ENCODE measurements at regions not wholly inside any gene's neighbourhood (a gene's known extent, or its start where the extent isn't known, plus 50 kb on each side); places are given as distances from the start of the nearest gene placed in this dataset.
"Not testable (repeated sequence)": the region's sequence is repeated elsewhere in the genome, so short reads cannot be mapped to it uniquely, and the experiment has no call there.

- DNase-seq; H3K27me3 ChIP-seq (ENCODE audit: insufficient read depth in 3 of 3, low read length in 2 of 3); ATAC-seq; H3K27ac ChIP-seq; H3K36me3 ChIP-seq (ENCODE audit: insufficient read depth in 1 of 2, low read depth in 1 of 2); intact Hi-C loops (cut with DNase I); H3K4me3 ChIP-seq; H3K4me1 ChIP-seq; H3K9me3 ChIP-seq: not testable (repeated sequence)
- 69 to 86% (median 76%) methylated on average over 5 of the region's 5 CpGs for WGBS, 3 donors
These were observed 117.9 kb upstream of the ZNF519 start for GRCh38 chr18:14250084-14250677.

GRCh38 chr18:14239224-14239623, 107.0 kb upstream of the ZNF519 start:
- ATAC-seq; H3K9me3 ChIP-seq; H3K4me3 ChIP-seq; H3K4me1 ChIP-seq; H3K36me3 ChIP-seq (ENCODE audit: insufficient read depth in 1 of 2, low read depth in 1 of 2); DNase-seq; H3K27me3 ChIP-seq (ENCODE audit: insufficient read depth in 3 of 3, low read length in 2 of 3); intact Hi-C loops (cut with DNase I); H3K27ac ChIP-seq: not testable (repeated sequence)
- 39 to 76% (median 63%) methylated on average over 1 of the region's 1 CpG for WGBS, 3 donors

- intact Hi-C loops (cut with DNase I); DNase-seq; H3K4me1 ChIP-seq; H3K27me3 ChIP-seq (ENCODE audit: insufficient read depth in 3 of 3, low read length in 2 of 3); H3K36me3 ChIP-seq (ENCODE audit: insufficient read depth in 1 of 2, low read depth in 1 of 2); H3K9me3 ChIP-seq; H3K27ac ChIP-seq; ATAC-seq; H3K4me3 ChIP-seq: not testable (repeated sequence)
- WGBS, 3 donors = 71 to 75% (median 73%) methylated on average over 2 to 3 of the region's 3 CpGs
These were observed 104.3 kb upstream of the ZNF519 start for GRCh38 chr18:14236356-14237048.

GRCh38 chr18:14225286-14225679, 93.0 kb upstream of the ZNF519 start:
- H3K27ac ChIP-seq; ATAC-seq; DNase-seq; H3K27me3 ChIP-seq (ENCODE audit: insufficient read depth in 3 of 3, low read length in 2 of 3); intact Hi-C loops (cut with DNase I); H3K4me1 ChIP-seq; H3K9me3 ChIP-seq; H3K4me3 ChIP-seq; H3K36me3 ChIP-seq (ENCODE audit: insufficient read depth in 1 of 2, low read depth in 1 of 2): not testable (repeated sequence)
- WGBS, 3 donors = 72 to 83% (median 81%) methylated on average over 4 of the region's 4 CpGs

- intact Hi-C loops (cut with DNase I); ATAC-seq; DNase-seq; H3K4me3 ChIP-seq; H3K9me3 ChIP-seq; H3K27ac ChIP-seq; H3K36me3 ChIP-seq (ENCODE audit: insufficient read depth in 1 of 2, low read depth in 1 of 2); H3K27me3 ChIP-seq (ENCODE audit: insufficient read depth in 3 of 3, low read length in 2 of 3); H3K4me1 ChIP-seq: not testable (repeated sequence)
- 91 to 92% (median 91%) methylated on average over 21 to 27 of the region's 27 CpGs for WGBS, 3 donors
These were observed 92.5 kb upstream of the ZNF519 start for GRCh38 chr18:14224551-14225285.

GRCh38 chr18:14223919-14224318, 91.7 kb upstream of the ZNF519 start:
- H3K36me3 ChIP-seq (ENCODE audit: insufficient read depth in 1 of 2, low read depth in 1 of 2); H3K4me3 ChIP-seq; H3K4me1 ChIP-seq; H3K27me3 ChIP-seq (ENCODE audit: insufficient read depth in 3 of 3, low read length in 2 of 3); intact Hi-C loops (cut with DNase I); H3K9me3 ChIP-seq; DNase-seq; ATAC-seq; H3K27ac ChIP-seq: not testable (repeated sequence)
- 96 to 99% (median 97%) methylated on average over 6 to 15 of the region's 16 CpGs for WGBS, 3 donors

GRCh38 chr18:14223231-14223822, 91.1 kb upstream of the ZNF519 start:
- DNase-seq = peak in 1 of 2 donors; percentile 11
- H3K27ac ChIP-seq; H3K4me1 ChIP-seq; intact Hi-C loops (cut with DNase I); ATAC-seq; H3K4me3 ChIP-seq; H3K9me3 ChIP-seq; H3K36me3 ChIP-seq (ENCODE audit: insufficient read depth in 1 of 2, low read depth in 1 of 2); H3K27me3 ChIP-seq (ENCODE audit: insufficient read depth in 3 of 3, low read length in 2 of 3): not testable (repeated sequence)
- WGBS, 3 donors = 93 to 96% (median 95%) methylated on average over 28 to 31 of the region's 31 CpGs

- H3K4me3 ChIP-seq; H3K27ac ChIP-seq; H3K9me3 ChIP-seq; ATAC-seq; DNase-seq; intact Hi-C loops (cut with DNase I); H3K36me3 ChIP-seq (ENCODE audit: insufficient read depth in 1 of 2, low read depth in 1 of 2); H3K27me3 ChIP-seq (ENCODE audit: insufficient read depth in 3 of 3, low read length in 2 of 3); H3K4me1 ChIP-seq: not testable (repeated sequence)
- WGBS, 3 donors = 93 to 95% (median 94%) methylated on average over 31 of the region's 31 CpGs
These were observed 90.4 kb upstream of the ZNF519 start for GRCh38 chr18:14222354-14223221.
